AG10803 (cell line): ENCODE measurements at regions not wholly inside any gene's neighbourhood (a gene's known extent, or its start where the extent isn't known, plus 50 kb on each side); places are given as distances from the start of the nearest gene placed in this dataset.

Experiments used
- DNase-seq: peaks from one replicate; pipeline ENCODE4 v3.0.0; 2010; ENCODE audit warnings: low read depth
- H3K4me3 ChIP-seq: 2 replicates; pipeline ENCODE4 v1.5.1; 2011; ENCODE audit warnings: mild to moderate bottlenecking, low read length, control low read depth
- CTCF ChIP-seq: conservative IDR thresholded peaks from 2 replicates; pipeline ENCODE4 v1.5.1; 2011; ENCODE audit warnings: mild to moderate bottlenecking, low read length, control low read depth, inconsistent platforms

GRCh38 chr3:28066020-28066419 lies 175.4 kb upstream of the CMC1 start:
- no peak for TF ChIP-seq CTCF
- DNase-seq: no peak
- no peak overlapping the region for H3K4me3 ChIP-seq

- no peak overlapping the region for H3K4me3 ChIP-seq
- no peak for TF ChIP-seq CTCF
Measured at GRCh38 chr3:28067014-28067413, 174.4 kb upstream of the CMC1 start.

GRCh38 chr3:28068342-28068741 lies 173.1 kb upstream of the CMC1 start:
- no peak for TF ChIP-seq CTCF
- no peak for DNase-seq
- H3K4me3 ChIP-seq: no peak overlapping the region

More at GRCh38 chr3:28067014-28067413, 174.4 kb upstream of the CMC1 start:
- DNase-seq: no peak

GRCh38 chr3:28069438-28069837 lies 172.0 kb upstream of the CMC1 start:
- no peak for DNase-seq
- no peak for TF ChIP-seq CTCF
- H3K4me3 ChIP-seq: no peak overlapping the region

GRCh38 chr3:28076246-28076645 lies 165.2 kb upstream of the CMC1 start:
- no peak for TF ChIP-seq CTCF
- H3K4me3 ChIP-seq: no peak overlapping the region
- no peak for DNase-seq

GRCh38 chr3:28077572-28077971 lies 163.8 kb upstream of the CMC1 start:
- peak; percentile 23 for DNase-seq
- peak; percentile 14 for TF ChIP-seq CTCF
- no peak overlapping the region for H3K4me3 ChIP-seq

- H3K4me3 ChIP-seq: no peak overlapping the region
- no peak for TF ChIP-seq CTCF
- no peak for DNase-seq
Measured at GRCh38 chr3:28078536-28078935, 162.9 kb upstream of the CMC1 start.
